IPS-20b (cell line): ENCODE measurements at regions not wholly inside any gene's neighbourhood (a gene's known extent, or its start where the extent isn't known, plus 50 kb on each side); places are given as distances from the start of the nearest gene placed in this dataset.

Source experiments
- H3K27ac ChIP-seq: one replicate; pipeline ENCODE4 v1.5.1; 2013; ENCODE audit warnings: low read length
- H3K27me3 ChIP-seq: 2 replicates; pipeline ENCODE4 v1.6.1; 2013; ENCODE audit warnings: mild to moderate bottlenecking, low read length, inconsistent platforms; ENCODE audit not compliant: insufficient read depth
- H3K36me3 ChIP-seq: 2 replicates; pipeline ENCODE4 v1.6.1; 2013; ENCODE audit warnings: low read depth, mild to moderate bottlenecking, inconsistent platforms, low read length, moderate library complexity; ENCODE audit not compliant: insufficient read depth
- H3K4me1 ChIP-seq: 2 replicates; pipeline ENCODE4 v1.6.1; 2013; ENCODE audit warnings: mild to moderate bottlenecking, control low read depth, inconsistent platforms, low read length, moderate library complexity; ENCODE audit not compliant: insufficient read depth
- H3K4me3 ChIP-seq: 2 replicates; pipeline ENCODE4 v1.5.1; 2013; ENCODE audit warnings: mild to moderate bottlenecking, low read length, inconsistent platforms
- H3K9ac ChIP-seq: 2 replicates; pipeline ENCODE4 v1.6.1; 2013; ENCODE audit warnings: low read depth, mild to moderate bottlenecking, inconsistent platforms, low read length, moderate library complexity
- H3K9me3 ChIP-seq: 2 replicates; pipeline ENCODE4 v1.6.1; 2013; ENCODE audit warnings: mild to moderate bottlenecking, low read depth, low read length, inconsistent platforms; ENCODE audit not compliant: insufficient read depth

- Histone ChIP-seq H3K27me3 (no peaks in the 10 kb centered on the region), H3K4me3 (no peak overlapping the region), H3K9ac (no peak overlapping the region), H3K9me3 (no peaks in the 10 kb centered on the region), H3K27ac (no peak overlapping the region), H3K4me1 (peaks cover 20% of the 10 kb centered on the region; the same call in 1 of the 2 replicates), H3K36me3 (no peaks in the 10 kb centered on the region)
Observed at GRCh38 chr5:15233566-15233965, 266.4 kb upstream of the FBXL7 start.

GRCh38 chr5:15222156-15222555 lies 277.8 kb upstream of the FBXL7 start:
- Histone ChIP-seq H3K9me3 (no peaks in the 10 kb centered on the region), H3K27me3 (no peaks in the 10 kb centered on the region), H3K36me3 (no peaks in the 10 kb centered on the region), H3K4me3 (no peak overlapping the region), H3K4me1 (no peaks in the 10 kb centered on the region), H3K27ac (no peak overlapping the region), H3K9ac (no peak overlapping the region)

- no peaks in the 10 kb centered on the region for H3K9me3 ChIP-seq
- H3K36me3 ChIP-seq = no peaks in the 10 kb centered on the region
- H3K9ac ChIP-seq = no peak overlapping the region
- no peaks in the 10 kb centered on the region for H3K27me3 ChIP-seq
- no peak overlapping the region for H3K27ac ChIP-seq
- no peak overlapping the region for H3K4me3 ChIP-seq
- no peaks in the 10 kb centered on the region for H3K4me1 ChIP-seq
Observed at GRCh38 chr5:15220642-15221173, 279.3 kb upstream of the FBXL7 start.

GRCh38 chr5:15215056-15215455 lies 284.9 kb upstream of the FBXL7 start:
- Histone ChIP-seq H3K27me3 (no peaks in the 10 kb centered on the region), H3K27ac (no peak overlapping the region)

GRCh38 chr5:15214010-15214409 lies 286.0 kb upstream of the FBXL7 start:
- Histone ChIP-seq H3K27ac (no peak overlapping the region), H3K9ac (no peak overlapping the region), H3K9me3 (no peaks in the 10 kb centered on the region), H3K36me3 (no peaks in the 10 kb centered on the region), H3K4me1 (0 out of 2 replicates have a peak, but pooled peaks cover 3% of the 10 kb centered on the region), H3K4me3 (no peak overlapping the region), H3K27me3 (no peaks in the 10 kb centered on the region)

More at GRCh38 chr5:15215056-15215455, 284.9 kb upstream of the FBXL7 start:
- H3K4me3 ChIP-seq = no peak overlapping the region
- H3K9me3 ChIP-seq = no peaks in the 10 kb centered on the region
- no peak overlapping the region for H3K9ac ChIP-seq
- H3K4me1 ChIP-seq = no peaks in the 10 kb centered on the region
- no peaks in the 10 kb centered on the region for H3K36me3 ChIP-seq

GRCh38 chr5:15209053-15209762 lies 290.8 kb upstream of the FBXL7 start:
- no peaks in the 10 kb centered on the region for H3K9me3 ChIP-seq
- H3K27ac ChIP-seq = no peak overlapping the region

GRCh38 chr5:15206133-15206532 lies 293.8 kb upstream of the FBXL7 start:
- Histone ChIP-seq H3K9me3 (no peaks in the 10 kb centered on the region), H3K9ac (no peak overlapping the region), H3K4me3 (no peak overlapping the region), H3K36me3 (no peaks in the 10 kb centered on the region), H3K4me1 (0 out of 2 replicates have a peak, but pooled peaks cover 3% of the 10 kb centered on the region), H3K27me3 (peaks cover 13% of the 10 kb centered on the region; the same call in 1 of the 2 replicates), H3K27ac (no peak overlapping the region)

More at GRCh38 chr5:15209053-15209762, 290.8 kb upstream of the FBXL7 start:
- Histone ChIP-seq H3K36me3 (no peaks in the 10 kb centered on the region), H3K27me3 (no peaks in the 10 kb centered on the region; the same call in 1 of the 2 replicates), H3K9ac (no peak overlapping the region), H3K4me3 (no peak overlapping the region), H3K4me1 (0 out of 2 replicates have a peak, but pooled peaks cover 3% of the 10 kb centered on the region)

GRCh38 chr5:15203376-15203775 lies 296.6 kb upstream of the FBXL7 start:
- Histone ChIP-seq H3K9me3 (peaks cover 2% of the 10 kb centered on the region; the same call in 1 of the 2 replicates), H3K27me3 (peaks cover 13% of the 10 kb centered on the region; the same call in 1 of the 2 replicates), H3K9ac (no peak overlapping the region), H3K27ac (no peak overlapping the region), H3K4me3 (no peak overlapping the region), H3K36me3 (no peaks in the 10 kb centered on the region), H3K4me1 (no peaks in the 10 kb centered on the region)

GRCh38 chr5:15191012-15191411 lies 309.0 kb upstream of the FBXL7 start:
- H3K9me3 ChIP-seq = no peaks in the 10 kb centered on the region
- H3K27me3 ChIP-seq = no peaks in the 10 kb centered on the region
- no peak overlapping the region for H3K27ac ChIP-seq
- H3K36me3 ChIP-seq = no peaks in the 10 kb centered on the region
- H3K4me3 ChIP-seq = no peak overlapping the region
- no peak overlapping the region for H3K9ac ChIP-seq
- H3K4me1 ChIP-seq = no peaks in the 10 kb centered on the region

- no peaks in the 10 kb centered on the region for H3K36me3 ChIP-seq
- no peaks in the 10 kb centered on the region for H3K4me1 ChIP-seq
- no peak overlapping the region for H3K9ac ChIP-seq
- H3K27me3 ChIP-seq = no peaks in the 10 kb centered on the region
- no peak overlapping the region for H3K27ac ChIP-seq
- H3K9me3 ChIP-seq = no peaks in the 10 kb centered on the region; the same call in 1 of the 2 replicates
- no peak overlapping the region for H3K4me3 ChIP-seq
Observed at GRCh38 chr5:15183520-15183919, 311.9 kb upstream of the ANKH start.

GRCh38 chr5:15170173-15170572 lies 298.6 kb upstream of the ANKH start:
- Histone ChIP-seq H3K9ac (no peak overlapping the region), H3K9me3 (0 out of 2 replicates have a peak, but pooled peaks cover 4% of the 10 kb centered on the region), H3K36me3 (no peaks in the 10 kb centered on the region), H3K27ac (no peak overlapping the region), H3K27me3 (no peaks in the 10 kb centered on the region), H3K4me1 (no peaks in the 10 kb centered on the region), H3K4me3 (no peak overlapping the region)

GRCh38 chr5:15168358-15168757 lies 296.8 kb upstream of the ANKH start:
- Histone ChIP-seq H3K36me3 (no peaks in the 10 kb centered on the region), H3K9me3 (0 out of 2 replicates have a peak, but pooled peaks cover 4% of the 10 kb centered on the region)

More at GRCh38 chr5:15168358-15168757, 296.8 kb upstream of the ANKH start:
- Histone ChIP-seq H3K4me3 (no peak overlapping the region), H3K9ac (no peak overlapping the region), H3K27me3 (no peaks in the 10 kb centered on the region), H3K4me1 (no peaks in the 10 kb centered on the region), H3K27ac (no peak overlapping the region)
